ENCODE measurements at regions not wholly inside any gene's neighbourhood (a gene's known extent, or its start where the extent isn't known, plus 50 kb on each side); places are given as distances from the start of the nearest gene placed in this dataset.

GRCh38 chr11:45053736-45054446 lies 92.5 kb upstream of the PRDM11 start:
- H3K4me3 ChIP-seq (ENCODE audit: low read depth, low read length): no peak overlapping the region
- no peak for TF ChIP-seq CTCF (IDR thresholded peaks at IDR 0.05; ENCODE audit: low read depth, low read length, missing control alignments)
- DNase-seq (ENCODE audit: low read depth): no peak

GRCh38 chr11:45054956-45055355 lies 91.5 kb upstream of the PRDM11 start:
- no peak for DNase-seq (ENCODE audit: low read depth)
- no peak for TF ChIP-seq CTCF (IDR thresholded peaks at IDR 0.05; ENCODE audit: low read depth, low read length, missing control alignments)
- H3K4me3 ChIP-seq (ENCODE audit: low read depth, low read length): no peak overlapping the region

- no peak for TF ChIP-seq CTCF (IDR thresholded peaks at IDR 0.05; ENCODE audit: low read depth, low read length, missing control alignments)
- DNase-seq (ENCODE audit: low read depth): no peak
- H3K4me3 ChIP-seq (ENCODE audit: low read depth, low read length): no peak overlapping the region
Measured at GRCh38 chr11:45056529-45056928, 89.9 kb upstream of the PRDM11 start.

GRCh38 chr11:45057938-45058646 lies 88.3 kb upstream of the PRDM11 start:
- no peak overlapping the region for H3K4me3 ChIP-seq (ENCODE audit: low read depth, low read length)
- no peak for TF ChIP-seq CTCF (IDR thresholded peaks at IDR 0.05; ENCODE audit: low read depth, low read length, missing control alignments)
- no peak for DNase-seq (ENCODE audit: low read depth)

- no peak for TF ChIP-seq CTCF (IDR thresholded peaks at IDR 0.05; ENCODE audit: low read depth, low read length, missing control alignments)
- no peak for DNase-seq (ENCODE audit: low read depth)
- no peak overlapping the region for H3K4me3 ChIP-seq (ENCODE audit: low read depth, low read length)
Measured at GRCh38 chr11:45058647-45058950, 87.8 kb upstream of the PRDM11 start.

GRCh38 chr11:45060707-45061106 lies 85.7 kb upstream of the PRDM11 start:
- no peak for TF ChIP-seq CTCF (IDR thresholded peaks at IDR 0.05; ENCODE audit: low read depth, low read length, missing control alignments)
- DNase-seq (ENCODE audit: low read depth): no peak
- no peak overlapping the region for H3K4me3 ChIP-seq (ENCODE audit: low read depth, low read length)

GRCh38 chr11:45061641-45062040 lies 84.8 kb upstream of the PRDM11 start:
- no peak for TF ChIP-seq CTCF (IDR thresholded peaks at IDR 0.05; ENCODE audit: low read depth, low read length, missing control alignments)
- no peak overlapping the region for H3K4me3 ChIP-seq (ENCODE audit: low read depth, low read length)
- DNase-seq (ENCODE audit: low read depth): no peak
